ENCODE measurements at regions not wholly inside any gene's neighbourhood (a gene's known extent, or its start where the extent isn't known, plus 50 kb on each side); places are given as distances from the start of the nearest gene placed in this dataset.

- FAIRE-seq (no peak), DNase-seq (ENCODE audit: insufficient read length, low spot score) (no peak)
These were observed 158.7 kb upstream of the ZMIZ1 start for GRCh38 chr10:78910021-78910420.

GRCh38 chr10:78910476-78910875, 158.3 kb upstream of the ZMIZ1 start:
- FAIRE-seq (no peak), DNase-seq (ENCODE audit: insufficient read length, low spot score) (no peak)

- FAIRE-seq: no peak
- DNase-seq (ENCODE audit: insufficient read length, low spot score): no peak
These were observed 157.9 kb upstream of the ZMIZ1 start for GRCh38 chr10:78910886-78911285.

GRCh38 chr10:78911533-78912340, 157.0 kb upstream of the ZMIZ1 start:
- no peak for FAIRE-seq

GRCh38 chr10:78912361-78913218, 156.2 kb upstream of the ZMIZ1 start:
- FAIRE-seq (no peak), DNase-seq (ENCODE audit: insufficient read length, low spot score) (no peak)

More at GRCh38 chr10:78911533-78912340, 157.0 kb upstream of the ZMIZ1 start:
- no peak for DNase-seq (ENCODE audit: insufficient read length, low spot score)

GRCh38 chr10:78913219-78914059, 155.3 kb upstream of the ZMIZ1 start:
- DNase-seq (ENCODE audit: insufficient read length, low spot score) (no peak), FAIRE-seq (no peak)

- no peak for FAIRE-seq
These were observed 154.7 kb upstream of the ZMIZ1 start for GRCh38 chr10:78914060-78914378.

GRCh38 chr10:78914502-78915189, 154.1 kb upstream of the ZMIZ1 start:
- FAIRE-seq: no peak
- no peak for DNase-seq (ENCODE audit: insufficient read length, low spot score)

More at GRCh38 chr10:78914060-78914378, 154.7 kb upstream of the ZMIZ1 start:
- no peak for DNase-seq (ENCODE audit: insufficient read length, low spot score)

GRCh38 chr10:78915190-78915518, 153.6 kb upstream of the ZMIZ1 start:
- no peak for FAIRE-seq

GRCh38 chr10:78916227-78916626, 152.5 kb upstream of the ZMIZ1 start:
- FAIRE-seq: no peak

More at GRCh38 chr10:78915190-78915518, 153.6 kb upstream of the ZMIZ1 start:
- DNase-seq (ENCODE audit: insufficient read length, low spot score): no peak

GRCh38 chr10:78919181-78919966, 149.4 kb upstream of the ZMIZ1 start:
- no peak for DNase-seq (ENCODE audit: insufficient read length, low spot score)

More at GRCh38 chr10:78916227-78916626, 152.5 kb upstream of the ZMIZ1 start:
- no peak for DNase-seq (ENCODE audit: insufficient read length, low spot score)

GRCh38 chr10:78920011-78920410, 148.8 kb upstream of the ZMIZ1 start:
- FAIRE-seq (no peak), DNase-seq (ENCODE audit: insufficient read length, low spot score) (no peak)

More at GRCh38 chr10:78919181-78919966, 149.4 kb upstream of the ZMIZ1 start:
- FAIRE-seq: no peak

- FAIRE-seq: no peak
- DNase-seq (ENCODE audit: insufficient read length, low spot score): no peak
These were observed 146.9 kb upstream of the ZMIZ1 start for GRCh38 chr10:78921895-78922294.

GRCh38 chr10:78923647-78924318, 145.0 kb upstream of the ZMIZ1 start:
- no peak for FAIRE-seq
- DNase-seq (ENCODE audit: insufficient read length, low spot score): no peak

GRCh38 chr10:78924319-78925003, 144.3 kb upstream of the ZMIZ1 start:
- DNase-seq (ENCODE audit: insufficient read length, low spot score) (no peak), FAIRE-seq (no peak)

- DNase-seq (ENCODE audit: insufficient read length, low spot score) (no peak), FAIRE-seq (no peak)
These were observed 143.5 kb upstream of the ZMIZ1 start for GRCh38 chr10:78925275-78925674.

GRCh38 chr10:78925800-78926319, 142.9 kb upstream of the ZMIZ1 start:
- FAIRE-seq: no peak
- DNase-seq (ENCODE audit: insufficient read length, low spot score): no peak

Data from GM19239 (cell line).